ENCODE measurements at regions not wholly inside any gene's neighbourhood (a gene's known extent, or its start where the extent isn't known, plus 50 kb on each side); places are given as distances from the start of the nearest gene placed in this dataset.

GRCh38 chr14:27013678-27014077 is 415.8 kb upstream of the NOVA1 start:
- no peak for DNase-seq

GRCh38 chr14:27015065-27015464 is 417.2 kb upstream of the NOVA1 start:
- DNase-seq = no peak

GRCh38 chr14:27025648-27026047 is 427.8 kb upstream of the NOVA1 start:
- DNase-seq = no peak

- no peak for DNase-seq
Observed at GRCh38 chr14:27026097-27026496, 428.3 kb upstream of the NOVA1 start.

GRCh38 chr14:27040552-27040951 is 442.7 kb upstream of the NOVA1 start:
- no peak for DNase-seq

GRCh38 chr14:27049701-27050100 is 451.9 kb upstream of the NOVA1 start:
- DNase-seq = no peak

- DNase-seq = no peak
Observed at GRCh38 chr14:27050208-27050607, 452.4 kb upstream of the NOVA1 start.

- DNase-seq = no peak
Observed at GRCh38 chr14:27056586-27056985, 458.8 kb upstream of the NOVA1 start.

- no peak for DNase-seq
Observed at GRCh38 chr14:27061299-27061698, 463.5 kb upstream of the NOVA1 start.

GRCh38 chr14:27063959-27064358 is 466.1 kb upstream of the NOVA1 start:
- no peak for DNase-seq

GRCh38 chr14:27065886-27066285 is 468.1 kb upstream of the NOVA1 start:
- no peak for DNase-seq

- no peak for DNase-seq
Observed at GRCh38 chr14:27067961-27068360, 470.1 kb upstream of the NOVA1 start.

GRCh38 chr14:27072589-27072988 is 474.8 kb upstream of the NOVA1 start:
- no peak for DNase-seq

GRCh38 chr14:27075503-27075902 is 477.7 kb upstream of the NOVA1 start:
- no peak for DNase-seq

GRCh38 chr14:27077214-27077613 is 479.4 kb upstream of the NOVA1 start:
- DNase-seq = no peak

- DNase-seq = no peak
Observed at GRCh38 chr14:27077710-27078109, 479.9 kb upstream of the NOVA1 start.

- no peak for DNase-seq
Observed at GRCh38 chr14:27078191-27078590, 480.4 kb upstream of the NOVA1 start.

- DNase-seq = no peak
Observed at GRCh38 chr14:27079716-27080115, 481.9 kb upstream of the NOVA1 start.

GRCh38 chr14:27085500-27085899 is 487.7 kb upstream of the NOVA1 start:
- DNase-seq = no peak

- no peak for DNase-seq
Observed at GRCh38 chr14:27090716-27091115, 492.9 kb upstream of the NOVA1 start.

GRCh38 chr14:27091973-27092372 is 494.1 kb upstream of the NOVA1 start:
- DNase-seq = no peak

- no peak for DNase-seq
Observed at GRCh38 chr14:27096091-27096490, 498.3 kb upstream of the NOVA1 start.

GRCh38 chr14:27098451-27098850 is 500.6 kb upstream of the NOVA1 start:
- no peak for DNase-seq

GRCh38 chr14:27114180-27114579 is 516.3 kb upstream of the NOVA1 start:
- DNase-seq = no peak

GRCh38 chr14:27123162-27123561 is 525.3 kb upstream of the NOVA1 start:
- no peak for DNase-seq

GRCh38 chr14:27127838-27128237 is 530.0 kb upstream of the NOVA1 start:
- no peak for DNase-seq

Measured in hematopoietic multipotent progenitor cell treated with erythropoietin and hydrocortisone succinate and interleukin-3 and kit ligand, for 6 days (in vitro differentiated cells).